ENCODE measurements at regions not wholly inside any gene's neighbourhood (a gene's known extent, or its start where the extent isn't known, plus 50 kb on each side); places are given as distances from the start of the nearest gene placed in this dataset.

GRCh38 chr12:114302606-114303315 is 103.2 kb downstream of the TBX5 start:
- H3K9me3 Mint-ChIP-seq (ENCODE audit: low read depth): no peaks in the 10 kb centered on the region
- H3K27me3 Mint-ChIP-seq: peaks cover 2% of the 10 kb centered on the region
- no peak overlapping the region for H3K27ac Mint-ChIP-seq
- ATAC-seq (no peak), DNase-seq (no peak)
- H3K4me3 Mint-ChIP-seq: no peak overlapping the region
- no peaks in the 10 kb centered on the region for H3K36me3 Mint-ChIP-seq (ENCODE audit: low read depth)
- no peaks in the 10 kb centered on the region for H3K4me1 Mint-ChIP-seq
- ChIA-PET CTCF (no interaction called here), POLR2A (no interaction called here)
- intact Hi-C loops (cut with DNase I, micrococcal nuclease): no loop called here

GRCh38 chr12:114302117-114302516 is 103.8 kb downstream of the TBX5 start:
- no peaks in the 10 kb centered on the region for H3K36me3 Mint-ChIP-seq (ENCODE audit: low read depth)
- H3K27ac Mint-ChIP-seq: no peak overlapping the region
- H3K4me3 Mint-ChIP-seq: no peak overlapping the region
- POLR2A ChIA-PET: no interaction called here
- CTCF ChIA-PET: no interaction called here
- no peaks in the 10 kb centered on the region for H3K4me1 Mint-ChIP-seq
- intact Hi-C loops (cut with DNase I, micrococcal nuclease): no loop called here
- DNase-seq: no peak
- H3K27me3 Mint-ChIP-seq: peaks cover 2% of the 10 kb centered on the region
- no peak for ATAC-seq
- no peaks in the 10 kb centered on the region for H3K9me3 Mint-ChIP-seq (ENCODE audit: low read depth)

- Mint-ChIP-seq H3K36me3 (ENCODE audit: low read depth) (no peaks in the 10 kb centered on the region), H3K9me3 (ENCODE audit: low read depth) (peaks cover 5% of the 10 kb centered on the region), H3K4me1 (no peaks in the 10 kb centered on the region), H3K4me3 (no peak overlapping the region), H3K27ac (no peak overlapping the region), H3K27me3 (peaks cover 3% of the 10 kb centered on the region)
- ATAC-seq: no peak
- ChIA-PET POLR2A (no interaction called here), CTCF (no interaction called here)
- DNase-seq: no peak
- intact Hi-C loops (cut with DNase I, micrococcal nuclease): no loop called here
These were observed 111.7 kb downstream of the TBX5 start for GRCh38 chr12:114294303-114294685.

GRCh38 chr12:114293571-114294302 is 112.2 kb downstream of the TBX5 start:
- H3K27ac Mint-ChIP-seq: no peak overlapping the region
- no peak for DNase-seq
- H3K36me3 Mint-ChIP-seq (ENCODE audit: low read depth): no peaks in the 10 kb centered on the region
- ChIA-PET POLR2A (no interaction called here), CTCF (no interaction called here)
- H3K4me1 Mint-ChIP-seq: no peaks in the 10 kb centered on the region
- intact Hi-C loops (cut with DNase I, micrococcal nuclease): no loop called here
- peaks cover 3% of the 10 kb centered on the region for H3K27me3 Mint-ChIP-seq
- no peak for ATAC-seq
- no peak overlapping the region for H3K4me3 Mint-ChIP-seq
- peaks cover 5% of the 10 kb centered on the region for H3K9me3 Mint-ChIP-seq (ENCODE audit: low read depth)

- H3K4me1 Mint-ChIP-seq: no peaks in the 10 kb centered on the region
- H3K27ac Mint-ChIP-seq: no peak overlapping the region
- ChIA-PET CTCF (no interaction called here), POLR2A (no interaction called here)
- no peak overlapping the region for H3K4me3 Mint-ChIP-seq
- ATAC-seq: no peak
- H3K36me3 Mint-ChIP-seq (ENCODE audit: low read depth): no peaks in the 10 kb centered on the region
- peaks cover 3% of the 10 kb centered on the region for H3K27me3 Mint-ChIP-seq
- intact Hi-C loops (cut with DNase I, micrococcal nuclease): no loop called here
- DNase-seq: no peak
- H3K9me3 Mint-ChIP-seq (ENCODE audit: low read depth): peaks cover 5% of the 10 kb centered on the region
These were observed 112.9 kb downstream of the TBX5 start for GRCh38 chr12:114293073-114293472.

- Mint-ChIP-seq H3K4me3 (no peak overlapping the region), H3K4me1 (no peaks in the 10 kb centered on the region), H3K36me3 (ENCODE audit: low read depth) (no peaks in the 10 kb centered on the region), H3K27me3 (peaks cover 6% of the 10 kb centered on the region), H3K27ac (no peak overlapping the region), H3K9me3 (ENCODE audit: low read depth) (peaks cover 5% of the 10 kb centered on the region)
- DNase-seq (no peak), ATAC-seq (no peak)
- ChIA-PET CTCF (interaction anchor here (0.5 kb wide), 1 partner anchor 167 kb away, joined by 6 read pairs; no protein-coding TSS in a partner anchor), POLR2A (no interaction called here)
- intact Hi-C loops (cut with DNase I, micrococcal nuclease): no loop called here
These were observed 114.4 kb downstream of the TBX5 start for GRCh38 chr12:114291389-114292060.

GRCh38 chr12:114287821-114288525 is 118.0 kb downstream of the TBX5 start:
- POLR2A ChIA-PET: no interaction called here
- CTCF ChIA-PET: no interaction called here
- DNase-seq (no peak), ATAC-seq (no peak)
- intact Hi-C loops (cut with DNase I, micrococcal nuclease): no loop called here
- H3K4me3 Mint-ChIP-seq: no peak overlapping the region
- no peak overlapping the region for H3K27ac Mint-ChIP-seq
- peaks cover 10% of the 10 kb centered on the region for H3K27me3 Mint-ChIP-seq
- H3K9me3 Mint-ChIP-seq (ENCODE audit: low read depth): peaks cover 2% of the 10 kb centered on the region
- H3K4me1 Mint-ChIP-seq: no peaks in the 10 kb centered on the region
- H3K36me3 Mint-ChIP-seq (ENCODE audit: low read depth): no peaks in the 10 kb centered on the region

GRCh38 chr12:114286145-114286544 is 119.8 kb downstream of the TBX5 start:
- H3K27ac Mint-ChIP-seq: no peak overlapping the region
- no peaks in the 10 kb centered on the region for H3K9me3 Mint-ChIP-seq (ENCODE audit: low read depth)
- no peak overlapping the region for H3K4me3 Mint-ChIP-seq
- H3K4me1 Mint-ChIP-seq: no peaks in the 10 kb centered on the region
- no peak for ATAC-seq
- ChIA-PET CTCF (no interaction called here), POLR2A (no interaction called here)
- H3K36me3 Mint-ChIP-seq (ENCODE audit: low read depth): no peaks in the 10 kb centered on the region
- intact Hi-C loops (cut with DNase I, micrococcal nuclease): no loop called here
- peaks cover 10% of the 10 kb centered on the region for H3K27me3 Mint-ChIP-seq
- DNase-seq: no peak

- intact Hi-C loops (cut with DNase I, micrococcal nuclease): no loop called here
- POLR2A ChIA-PET: no interaction called here
- Mint-ChIP-seq H3K27ac (no peak overlapping the region), H3K27me3 (peaks cover 10% of the 10 kb centered on the region), H3K9me3 (ENCODE audit: low read depth) (no peaks in the 10 kb centered on the region), H3K4me1 (no peaks in the 10 kb centered on the region), H3K4me3 (no peak overlapping the region), H3K36me3 (ENCODE audit: low read depth) (no peaks in the 10 kb centered on the region)
- DNase-seq (no peak), ATAC-seq (no peak)
- CTCF ChIA-PET: no interaction called here
These were observed 120.4 kb downstream of the TBX5 start for GRCh38 chr12:114285554-114285953.

GRCh38 chr12:114284041-114284440 is 121.9 kb downstream of the TBX5 start:
- POLR2A ChIA-PET: no interaction called here
- Mint-ChIP-seq H3K36me3 (ENCODE audit: low read depth) (no peaks in the 10 kb centered on the region), H3K9me3 (ENCODE audit: low read depth) (no peaks in the 10 kb centered on the region), H3K27ac (no peak overlapping the region), H3K27me3 (peaks cover 10% of the 10 kb centered on the region), H3K4me3 (no peak overlapping the region), H3K4me1 (no peaks in the 10 kb centered on the region)
- DNase-seq (no peak), ATAC-seq (no peak)
- CTCF ChIA-PET: no interaction called here
- intact Hi-C loops (cut with DNase I, micrococcal nuclease): no loop called here

- ChIA-PET POLR2A (no interaction called here), CTCF (no interaction called here)
- peaks cover 5% of the 10 kb centered on the region for H3K27me3 Mint-ChIP-seq
- DNase-seq (no peak), ATAC-seq (no peak)
- no peaks in the 10 kb centered on the region for H3K9me3 Mint-ChIP-seq (ENCODE audit: low read depth)
- H3K4me1 Mint-ChIP-seq: no peaks in the 10 kb centered on the region
- no peak overlapping the region for H3K27ac Mint-ChIP-seq
- no peak overlapping the region for H3K4me3 Mint-ChIP-seq
- H3K36me3 Mint-ChIP-seq (ENCODE audit: low read depth): no peaks in the 10 kb centered on the region
- intact Hi-C loops (cut with DNase I, micrococcal nuclease): no loop called here
These were observed 129.8 kb downstream of the TBX5 start for GRCh38 chr12:114275932-114276785.

All from activated CD4-positive, alpha-beta T cell treated with anti-CD3 and anti-CD28 coated beads for 36 hours (primary cell).